NCI-H128 (cell line): ENCODE measurements at regions not wholly inside any gene's neighbourhood (a gene's known extent, or its start where the extent isn't known, plus 50 kb on each side); places are given as distances from the start of the nearest gene placed in this dataset.

Experiments
- DNase-seq: peaks from one replicate; lab custom pipeline; 2025; ENCODE audit not compliant: unreplicated experiment; lab: John Stamatoyannopoulos, UW

- DNase-seq, result no peak
These were observed 574.4 kb downstream of the TNS3 start for GRCh38 chr7:47007471-47007870.

- DNase-seq, result no peak
These were observed 581.4 kb downstream of the TNS3 start for GRCh38 chr7:47000561-47000960.

- DNase-seq, result no peak
These were observed 582.0 kb downstream of the TNS3 start for GRCh38 chr7:46999866-47000265.

- DNase-seq, result no peak
These were observed 584.9 kb downstream of the TNS3 start for GRCh38 chr7:46996972-46997371.

- DNase-seq, result no peak
These were observed 588.5 kb downstream of the TNS3 start for GRCh38 chr7:46993396-46993795.

- DNase-seq, result no peak
These were observed 591.1 kb downstream of the TNS3 start for GRCh38 chr7:46990761-46991160.

GRCh38 chr7:46989247-46989646, 592.7 kb downstream of the TNS3 start:
- DNase-seq, result no peak

GRCh38 chr7:46982928-46983327, 599.0 kb downstream of the TNS3 start:
- DNase-seq, result peak; percentile 56

- no peak for DNase-seq
These were observed 602.5 kb downstream of the TNS3 start for GRCh38 chr7:46979439-46979838.

GRCh38 chr7:46975493-46975892, 606.4 kb downstream of the TNS3 start:
- DNase-seq, result no peak

GRCh38 chr7:46972205-46972604, 609.7 kb downstream of the TNS3 start:
- no peak for DNase-seq

- no peak for DNase-seq
These were observed 611.4 kb downstream of the TNS3 start for GRCh38 chr7:46970476-46970875.

GRCh38 chr7:46970131-46970430, 611.8 kb downstream of the TNS3 start:
- DNase-seq, result no peak

GRCh38 chr7:46969303-46970130, 612.4 kb downstream of the TNS3 start:
- no peak for DNase-seq

GRCh38 chr7:46968003-46968402, 613.9 kb downstream of the TNS3 start:
- no peak for DNase-seq

- no peak for DNase-seq
These were observed 618.2 kb downstream of the TNS3 start for GRCh38 chr7:46963719-46964118.

- DNase-seq, result no peak
These were observed 620.9 kb downstream of the TNS3 start for GRCh38 chr7:46960970-46961369.

- no peak for DNase-seq
These were observed 624.7 kb downstream of the TNS3 start for GRCh38 chr7:46957195-46957594.

GRCh38 chr7:46955531-46955930, 626.4 kb downstream of the TNS3 start:
- no peak for DNase-seq

- no peak for DNase-seq
These were observed 627.7 kb downstream of the TNS3 start for GRCh38 chr7:46954181-46954580.

- DNase-seq, result no peak
These were observed 628.9 kb downstream of the TNS3 start for GRCh38 chr7:46953008-46953407.

- no peak for DNase-seq
These were observed 632.5 kb downstream of the TNS3 start for GRCh38 chr7:46949270-46949931.

GRCh38 chr7:46948716-46949115, 633.2 kb downstream of the TNS3 start:
- no peak for DNase-seq
